Suprapubic skin (tissue), 4 donors: ENCODE measurements at regions not wholly inside any gene's neighbourhood (a gene's known extent, or its start where the extent isn't known, plus 50 kb on each side); places are given as distances from the start of the nearest gene placed in this dataset.

ENCODE experiments used
- CTCF ChIP-seq, 2 donors: fragments of 200-600 bp in 1 of 2; fragments of 450-650 bp in 1 of 2; sonication (generic) in 1 of 2; IDR thresholded peaks; one replicate each; pipeline ENCODE4 v1.5.1; 2016 to 2019; ENCODE audit warnings: antibody characterized with exemption in 2 of 2, mild to moderate bottlenecking in 1 of 2, moderate library complexity in 1 of 2
- EP300 ChIP-seq: sonication (generic); formaldehyde crosslinking; IDR thresholded peaks from one replicate; pipeline ENCODE4 v1.6.1; 2017; ENCODE audit warnings: antibody characterized with exemption
- POLR2A ChIP-seq, 2 donors: fragments of 450-650 bp; IDR thresholded peaks; one replicate each; pipeline ENCODE4 v1.6.1; 2017; ENCODE audit warnings: antibody characterized with exemption in 2 of 2, mild to moderate bottlenecking in 2 of 2, moderate library complexity in 2 of 2
- POLR2AphosphoS5 ChIP-seq, 3 donors: sonication (generic); formaldehyde crosslinking; IDR thresholded peaks; one replicate each; pipeline ENCODE4 v1.6.1; 2017; ENCODE audit warnings: antibody characterized with exemption in 3 of 3

DNA sequence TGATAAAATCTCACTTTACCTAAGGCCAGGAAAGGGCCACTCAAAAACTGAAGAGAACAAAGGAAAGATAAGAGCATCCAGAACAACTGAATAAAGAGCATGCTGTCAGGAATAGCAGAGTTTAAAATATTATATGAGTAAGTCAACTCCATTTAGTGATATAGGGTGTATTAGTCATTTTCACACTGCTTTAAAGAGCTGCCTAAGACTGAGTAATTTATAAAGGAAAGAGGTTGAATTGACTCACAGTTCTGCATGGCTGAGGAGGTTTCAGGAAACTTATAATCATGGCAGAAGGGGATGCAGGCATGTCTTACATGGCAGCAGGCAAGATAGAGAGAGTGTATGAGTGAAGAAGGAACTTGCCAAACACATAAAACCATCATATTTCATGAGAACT is 778.0 kb upstream of the NECTIN3 start:
- TF ChIP-seq EP300: no peak
- TF ChIP-seq CTCF (IDR thresholded peaks at IDR 0.05): no peak
- TF ChIP-seq POLR2AphosphoS5 (IDR thresholded peaks at IDR 0.05): no peak
- no peak for TF ChIP-seq POLR2A (IDR thresholded peaks at IDR 0.05)
